Panc1 (cell line): ENCODE measurements at regions not wholly inside any gene's neighbourhood (a gene's known extent, or its start where the extent isn't known, plus 50 kb on each side); places are given as distances from the start of the nearest gene placed in this dataset.
"Not testable (repeated sequence)": the region's sequence is repeated elsewhere in the genome, so short reads cannot be mapped to it uniquely, and the experiment has no call there.

Source experiments
- ATAC-seq: fragments of 200-7000 bp; cut with Tn5 transposase; 2 replicates; pipeline ENCODE4 v1.9.1; 2020; ENCODE audit warnings: mild to moderate bottlenecking, moderate library complexity
- BruUV-seq: library from RNA; stranded (reverse); fragments of 400-500 nt; replicated peaks from 2 replicates; lab custom pipeline; 2021; lab: Mats Ljungman, UMichigan
- CTCF ChIA-PET: fragments of 300-600 bp; sonication (Branson Sonifier 250); formaldehyde crosslinking; loops from one replicate; lab custom pipeline; 2022; ENCODE audit warnings: antibody characterized with exemption; lab: Charles Lee
- POLR2A ChIA-PET: fragments of 300-600 bp; sonication (Branson Sonifier 250); formaldehyde crosslinking; loops from one replicate; lab custom pipeline; 2022; ENCODE audit warnings: antibody characterized with exemption; lab: Charles Lee
- DNase-seq: peaks from one replicate; pipeline ENCODE4 v3.0.0-alpha.2; 2010; ENCODE audit warnings: low read depth, low spot score
- H3K27ac ChIP-seq: 2 replicates; pipeline ENCODE4 v1.5.1; 2011; ENCODE audit warnings: mild to moderate bottlenecking, low read length, inconsistent platforms
- H3K27me3 ChIP-seq: fragments of 200-500 bp; sonication (Bioruptor generic); 2 replicates; pipeline ENCODE4 v1.6.0; 2014; ENCODE audit warnings: low read length, inconsistent platforms; ENCODE audit not compliant: control insufficient read depth, insufficient read depth
- H3K36me3 ChIP-seq: fragments of 200-500 bp; sonication (Bioruptor generic); 2 replicates; pipeline ENCODE4 v1.5.1; 2014; ENCODE audit warnings: inconsistent platforms, mild to moderate bottlenecking, low read length, moderate library complexity; ENCODE audit not compliant: control insufficient read depth, insufficient read depth
- H3K4me1 ChIP-seq: 2 replicates; pipeline ENCODE4 v1.5.1; 2011; ENCODE audit warnings: inconsistent platforms, mild to moderate bottlenecking, low read length, moderate library complexity; ENCODE audit not compliant: control insufficient read depth, insufficient read depth
- H3K4me3 ChIP-seq, 2 experiments: 2 replicates each; pipeline ENCODE4 v1.5.1; 2011 to 2012; ENCODE audit warnings: low read depth in 2 of 2, low read length in 2 of 2, mild to moderate bottlenecking in 2 of 2, inconsistent platforms in 1 of 2, moderate library complexity in 1 of 2
- H3K9me3 ChIP-seq: fragments of 200-500 bp; sonication (Bioruptor generic); 2 replicates; pipeline ENCODE4 v1.5.1; 2014; ENCODE audit warnings: low read depth, mild to moderate bottlenecking, inconsistent platforms, low read length, moderate library complexity; ENCODE audit not compliant: control insufficient read depth, insufficient read depth
- in situ Hi-C: cut with HindIII; loops from 2 replicates; pipeline ENCODE4 v1.10.0; 2016; ENCODE audit warnings: low sequenced_read_pairs, low pct_unique_long_range_greater_than_20kb
- intact Hi-C: fragments of 100-400 bp; cut with micrococcal nuclease; formaldehyde crosslinking; loops from one replicate; pipeline ENCODE4 v1.10.0; 2022; ENCODE audit not compliant: unreplicated experiment

DNA sequence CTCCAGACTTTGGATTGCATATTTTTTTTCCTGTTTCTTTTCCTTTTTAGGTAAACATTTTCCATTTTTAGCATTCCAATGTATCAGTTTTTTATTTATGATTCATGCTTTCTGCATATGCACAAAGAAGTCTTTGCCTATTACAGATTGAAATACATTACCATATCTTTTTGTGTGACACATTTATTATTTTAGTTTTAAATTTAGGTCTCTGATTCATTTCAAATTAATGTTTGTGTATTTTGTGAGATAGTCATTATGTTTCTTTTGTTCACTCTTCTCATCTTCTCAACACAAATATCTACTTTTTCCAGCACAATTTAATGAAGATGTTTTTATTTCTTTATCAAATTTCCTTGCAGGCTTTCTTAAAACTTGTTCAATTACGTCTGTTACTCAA, 838.0 kb upstream of the CDH18 start:
- H3K4me1 ChIP-seq, H3K27me3 ChIP-seq, POLR2A ChIA-PET, H3K36me3 ChIP-seq, CTCF ChIA-PET, H3K9me3 ChIP-seq, H3K27ac ChIP-seq, ATAC-seq, BruUV-seq, DNase-seq, intact Hi-C loops, H3K4me3 ChIP-seq, in situ Hi-C loops: not testable (repeated sequence)

DNA sequence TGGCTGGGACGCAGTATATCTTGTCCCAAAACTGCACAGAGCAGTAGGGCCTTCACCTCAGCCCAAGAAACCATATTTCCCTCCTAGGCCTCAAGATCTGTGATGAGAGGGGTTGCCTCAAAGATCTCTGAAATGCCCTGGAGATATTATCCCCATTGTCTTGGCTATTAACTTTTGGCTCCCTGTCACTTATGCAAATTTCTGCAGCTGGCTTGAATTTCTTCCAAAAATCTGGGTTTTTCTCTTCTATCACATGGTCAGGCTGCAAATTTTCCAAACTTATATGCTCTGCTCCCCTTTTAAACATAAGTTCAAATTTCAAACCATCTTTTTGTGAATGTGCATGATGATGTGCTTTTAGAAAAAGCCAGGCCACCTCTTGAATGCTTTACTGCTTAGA, 809.2 kb upstream of the CDH18 start:
- H3K4me1 ChIP-seq, H3K27me3 ChIP-seq, DNase-seq, H3K27ac ChIP-seq, in situ Hi-C loops, H3K9me3 ChIP-seq, CTCF ChIA-PET, POLR2A ChIA-PET, H3K36me3 ChIP-seq, intact Hi-C loops, ATAC-seq, BruUV-seq, H3K4me3 ChIP-seq: not testable (repeated sequence)

DNA sequence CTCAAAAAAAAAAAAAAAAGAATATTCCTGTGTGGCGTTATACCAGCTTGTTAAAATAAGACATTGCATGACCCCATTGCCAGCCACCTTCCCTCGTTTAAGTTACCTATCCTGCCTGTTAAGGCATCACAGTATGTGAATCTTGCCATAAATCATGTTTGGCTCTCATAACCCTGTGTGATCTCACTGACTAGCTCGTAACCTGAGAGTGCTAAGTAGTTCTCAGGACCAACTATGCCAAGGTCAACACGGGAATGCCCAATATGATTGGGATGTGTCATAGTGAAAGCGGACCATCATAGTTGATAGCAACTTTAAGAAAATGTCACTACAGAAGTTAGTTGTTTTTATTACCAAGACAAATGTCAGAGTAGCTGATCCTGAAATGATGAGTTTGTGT, 796.8 kb upstream of the CDH18 start:
- H3K4me1 ChIP-seq, CTCF ChIA-PET, POLR2A ChIA-PET, DNase-seq, ATAC-seq, H3K4me3 ChIP-seq, H3K9me3 ChIP-seq, BruUV-seq, H3K36me3 ChIP-seq, intact Hi-C loops, in situ Hi-C loops, H3K27me3 ChIP-seq, H3K27ac ChIP-seq: not testable (repeated sequence)

DNA sequence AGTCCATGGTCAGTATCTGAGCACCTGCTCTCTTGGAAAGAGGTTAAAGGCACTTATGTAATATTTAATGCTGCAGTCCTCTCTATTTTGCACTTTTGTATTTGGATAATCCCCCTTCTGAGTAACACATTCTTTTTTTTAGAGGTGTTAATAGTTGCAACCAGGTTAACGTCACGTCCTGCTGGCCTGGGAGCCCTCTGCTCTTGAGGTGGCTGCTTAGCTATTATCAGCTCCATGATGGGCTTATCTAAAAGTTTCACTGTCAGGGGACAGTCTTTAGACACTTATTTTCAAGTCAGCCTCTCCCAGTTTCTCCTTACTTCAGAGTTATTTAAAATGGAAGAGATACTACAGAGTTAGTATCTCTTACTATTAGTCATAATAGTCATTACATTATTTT, 795.5 kb upstream of the CDH18 start:
- CTCF ChIA-PET, H3K4me3 ChIP-seq, intact Hi-C loops, H3K4me1 ChIP-seq, in situ Hi-C loops, POLR2A ChIA-PET, H3K36me3 ChIP-seq, H3K27ac ChIP-seq, DNase-seq, H3K9me3 ChIP-seq, H3K27me3 ChIP-seq, ATAC-seq, BruUV-seq: not testable (repeated sequence)

DNA sequence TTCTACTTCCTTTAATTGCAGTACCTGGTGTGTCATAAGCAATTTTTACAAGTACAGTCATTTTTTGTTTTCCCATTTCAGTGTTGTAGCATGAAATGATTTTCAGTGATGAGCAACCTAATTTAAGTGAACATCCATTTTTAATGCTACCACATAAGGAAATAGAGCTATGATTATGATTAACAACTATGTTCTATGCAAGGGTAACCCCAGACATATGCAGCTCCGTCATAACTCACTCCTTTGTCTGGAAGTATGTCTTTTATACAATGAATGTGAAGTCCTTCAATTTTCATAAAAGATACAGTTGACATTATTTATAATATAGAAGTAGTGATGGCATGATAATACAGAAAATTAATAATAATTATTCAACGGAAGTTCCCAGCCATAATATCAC, 783.3 kb upstream of the CDH18 start:
- DNase-seq, H3K4me3 ChIP-seq, in situ Hi-C loops, CTCF ChIA-PET, intact Hi-C loops, H3K36me3 ChIP-seq, H3K4me1 ChIP-seq, BruUV-seq, H3K9me3 ChIP-seq, POLR2A ChIA-PET, H3K27me3 ChIP-seq, ATAC-seq, H3K27ac ChIP-seq: not testable (repeated sequence)

DNA sequence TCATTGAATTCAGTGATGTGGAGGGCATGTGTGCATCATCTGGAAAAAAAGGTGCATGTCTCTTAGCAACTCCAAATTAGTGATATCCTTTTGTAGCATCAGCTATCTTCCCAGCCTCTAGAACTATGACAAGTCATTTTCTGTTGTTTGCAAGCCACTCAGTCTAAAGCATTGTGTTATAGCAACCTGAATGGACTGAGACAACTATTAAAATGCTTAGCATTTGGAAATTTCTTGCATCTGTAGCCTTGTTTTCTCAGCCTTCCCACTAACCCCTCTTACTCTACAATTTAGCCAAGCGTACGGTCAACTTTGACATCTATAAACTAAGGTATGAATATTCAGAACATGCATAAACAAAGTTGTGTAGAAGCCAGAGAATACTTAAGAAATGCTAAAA, 777.1 kb upstream of the CDH18 start:
- ATAC-seq, intact Hi-C loops, H3K4me1 ChIP-seq, DNase-seq, H3K27me3 ChIP-seq, BruUV-seq, CTCF ChIA-PET, H3K27ac ChIP-seq, H3K4me3 ChIP-seq, POLR2A ChIA-PET, H3K9me3 ChIP-seq, H3K36me3 ChIP-seq, in situ Hi-C loops: not testable (repeated sequence)

DNA sequence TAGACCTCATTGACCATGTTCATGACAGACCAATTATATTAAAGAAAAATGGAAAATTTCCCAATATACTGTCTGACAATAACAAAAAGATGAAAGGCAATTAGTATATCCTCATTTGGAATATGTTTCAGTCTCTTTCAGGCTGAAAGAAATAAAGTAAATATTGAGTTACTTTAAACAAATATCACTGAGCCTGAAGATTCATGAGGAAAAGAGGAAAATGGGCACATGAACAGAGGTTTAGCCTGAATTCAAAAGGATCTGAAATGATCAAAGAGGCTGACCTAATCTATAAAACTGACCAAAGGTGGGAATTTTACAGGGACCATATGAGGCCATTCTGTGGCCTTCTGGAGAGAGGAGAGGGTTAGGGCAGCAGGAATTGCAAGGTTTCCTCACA, 771.5 kb upstream of the CDH18 start:
- in situ Hi-C loops, H3K27ac ChIP-seq, H3K27me3 ChIP-seq, H3K4me3 ChIP-seq, ATAC-seq, POLR2A ChIA-PET, intact Hi-C loops, DNase-seq, H3K36me3 ChIP-seq, H3K4me1 ChIP-seq, CTCF ChIA-PET, BruUV-seq, H3K9me3 ChIP-seq: not testable (repeated sequence)

DNA sequence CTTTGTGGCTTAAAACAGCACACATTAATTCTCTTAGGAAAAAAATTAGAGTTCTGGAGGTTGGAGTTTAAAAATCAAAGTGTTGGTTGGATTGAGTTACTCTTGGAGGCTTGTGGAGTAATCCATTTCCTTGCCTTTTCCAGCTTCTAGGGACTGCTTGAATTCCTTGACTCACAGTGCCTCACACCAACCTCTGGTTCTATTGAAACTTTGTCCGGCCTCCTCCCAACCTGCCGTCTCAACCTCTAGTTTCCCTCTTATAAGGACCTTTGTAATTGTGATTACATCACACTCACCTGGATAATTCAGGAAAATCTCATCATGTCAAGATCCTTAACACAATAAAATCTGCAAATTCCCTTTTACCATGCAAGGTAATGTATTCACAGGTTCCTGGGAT, 764.2 kb upstream of the CDH18 start:
- H3K27ac ChIP-seq, POLR2A ChIA-PET, H3K9me3 ChIP-seq, in situ Hi-C loops, H3K4me3 ChIP-seq, H3K36me3 ChIP-seq, CTCF ChIA-PET, H3K27me3 ChIP-seq, BruUV-seq, H3K4me1 ChIP-seq, ATAC-seq, DNase-seq, intact Hi-C loops: not testable (repeated sequence)
